ENCODE measurements at regions not wholly inside any gene's neighbourhood (a gene's known extent, or its start where the extent isn't known, plus 50 kb on each side); places are given as distances from the start of the nearest gene placed in this dataset.

- TF ChIP-seq SP1 (IDR thresholded peaks at IDR 0.05), result no peak
- TF ChIP-seq CTBP1 (IDR thresholded peaks at IDR 0.05; ENCODE audit: borderline replicate concordance), result no peak
- TF ChIP-seq BHLHE40 (IDR thresholded peaks at IDR 0.05; ENCODE audit: borderline replicate concordance), result no peak
- no peak for TF ChIP-seq FOXM1 (IDR thresholded peaks at IDR 0.05; ENCODE audit: borderline replicate concordance)
- TF ChIP-seq SUZ12 (IDR thresholded peaks at IDR 0.05), result no peak
- no peak for TF ChIP-seq TARDBP (IDR thresholded peaks at IDR 0.05)
- no peak for TF ChIP-seq FOXK2 (IDR thresholded peaks at IDR 0.05)
- TF ChIP-seq ZNF384 (IDR thresholded peaks at IDR 0.05), result no peak
- TF ChIP-seq PKNOX1 (IDR thresholded peaks at IDR 0.05), result peak; percentile 34; the same call in 1 of the 2 replicates
- TF ChIP-seq ARNT (IDR thresholded peaks at IDR 0.05), result no peak
- TF ChIP-seq NFRKB (IDR thresholded peaks at IDR 0.05), result no peak
- peak; percentile 34; the same call in 1 of the 2 replicates for TF ChIP-seq L3MBTL2 (conservative IDR thresholded peaks at IDR 0.05)
- no peak for TF ChIP-seq LEF1 (IDR thresholded peaks at IDR 0.05; ENCODE audit: borderline replicate concordance)
These were observed 106.7 kb upstream of the DTNBP1 start for GRCh38 chr6:15769511-15770018.

Data from HEK293T (cell line).